ENCODE measurements at regions not wholly inside any gene's neighbourhood (a gene's known extent, or its start where the extent isn't known, plus 50 kb on each side); places are given as distances from the start of the nearest gene placed in this dataset.
"Not testable (repeated sequence)": the region's sequence is repeated elsewhere in the genome, so short reads cannot be mapped to it uniquely, and the experiment has no call there.

DNA sequence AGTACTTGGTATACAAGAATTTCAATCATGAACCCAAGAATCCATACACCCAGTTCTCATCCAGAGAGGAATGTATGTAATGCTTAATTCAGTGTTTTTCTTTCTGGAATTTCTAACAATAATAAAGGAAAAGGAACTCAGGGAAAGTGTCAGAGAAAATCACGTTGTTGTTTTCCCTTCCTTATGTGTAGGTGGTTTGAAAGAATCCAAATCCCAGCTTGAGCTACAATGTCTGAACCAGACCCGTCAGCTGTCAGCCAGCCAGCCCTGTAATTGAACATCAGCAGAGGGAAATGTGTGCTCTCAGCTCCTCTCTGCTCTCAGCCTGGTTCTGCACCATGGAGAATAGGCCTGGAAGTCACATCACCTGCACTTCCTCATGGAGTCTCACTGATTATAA lies 126.5 kb downstream of the TMEM30B start:
- no peak for ATAC-seq

- no peak for ATAC-seq
These were observed 127.1 kb downstream of the TMEM30B start for GRCh38 chr14:61153914-61154545.

DNA sequence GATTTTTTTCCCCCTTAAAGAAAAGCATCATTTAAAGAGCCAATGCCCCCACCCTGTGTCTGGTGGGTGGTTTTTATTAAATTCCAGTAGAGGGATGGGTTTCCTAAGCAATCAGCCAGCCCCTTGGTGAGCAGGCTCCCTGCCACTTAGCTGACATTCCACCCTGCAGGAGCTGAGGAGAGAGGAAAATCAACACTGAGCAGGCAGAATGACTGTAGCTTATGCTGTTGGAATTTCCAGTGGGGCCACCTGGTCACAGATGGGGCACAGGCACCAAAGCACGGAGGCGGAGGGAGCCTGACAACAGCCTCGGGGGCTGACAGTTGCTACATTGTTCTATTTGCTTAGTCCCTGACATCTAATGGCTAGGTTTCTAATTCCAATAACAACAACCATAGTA lies 127.7 kb downstream of the TMEM30B start:
- no peak for ATAC-seq

DNA sequence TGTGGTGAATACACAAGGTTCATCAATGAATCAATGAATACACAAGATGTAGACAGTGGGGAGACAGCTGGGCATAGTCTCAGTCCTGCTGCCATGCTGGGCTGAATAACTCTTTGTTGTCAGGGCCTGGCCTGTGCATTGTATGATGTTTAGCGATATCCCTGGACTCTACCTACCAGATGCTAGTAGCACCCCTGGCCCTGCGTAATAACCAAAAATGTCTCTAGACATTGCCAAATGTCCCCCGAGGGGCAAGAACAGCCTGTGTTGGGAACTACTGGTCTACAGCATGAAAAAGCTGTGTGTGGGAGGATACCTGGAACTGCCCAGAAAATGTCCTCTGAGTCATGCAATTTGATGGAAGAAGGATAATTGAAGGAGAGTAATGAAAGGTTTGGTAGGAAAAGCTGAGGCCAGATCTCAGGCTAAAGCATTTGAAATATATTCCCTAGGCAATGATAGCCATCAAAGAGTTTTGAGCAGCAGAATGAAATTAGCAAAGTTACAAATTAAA lies 128.2 kb downstream of the TMEM30B start:
- no peak for ATAC-seq

DNA sequence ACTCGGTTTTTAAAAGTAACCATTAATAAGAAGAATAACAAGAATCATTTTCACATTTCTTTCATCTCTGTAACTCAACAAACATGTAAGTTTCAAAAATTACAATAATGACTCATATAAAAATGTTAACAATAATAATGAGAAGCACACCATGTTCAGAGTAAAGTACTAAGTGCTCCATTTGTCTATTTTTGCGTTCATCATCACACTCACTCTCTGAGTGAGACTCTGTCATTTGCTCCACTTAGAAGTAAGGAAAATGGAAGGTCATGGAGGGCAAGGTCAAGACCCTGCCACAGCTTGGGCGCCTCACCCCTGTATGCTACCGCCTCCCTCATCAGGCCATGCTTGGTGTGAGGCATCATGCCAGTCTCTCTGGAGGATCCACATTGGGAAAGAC lies 129.9 kb downstream of the TMEM30B start:
- ATAC-seq, result no peak

DNA sequence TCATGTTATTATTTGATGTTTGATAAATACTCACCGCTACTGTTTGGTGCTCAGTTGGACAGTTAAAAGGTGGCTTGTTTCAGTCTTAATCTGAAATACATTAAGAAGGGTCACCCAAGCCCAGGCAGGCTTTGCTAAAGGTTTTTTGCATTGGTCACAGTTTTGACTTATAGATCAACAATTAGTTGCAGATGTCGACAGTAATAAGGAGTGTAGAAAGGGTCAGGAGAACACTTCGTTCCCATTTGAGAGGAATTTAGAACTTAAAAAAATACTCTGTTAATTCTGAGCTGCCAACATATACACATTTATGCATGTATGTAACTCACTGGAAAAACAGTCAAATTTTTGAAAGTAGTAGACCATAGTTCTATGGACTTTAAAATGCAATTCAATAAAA lies 130.3 kb downstream of the TMEM30B start:
- ATAC-seq, result no peak

GRCh38 chr14:61149896-61150295 lies 131.2 kb downstream of the TMEM30B start:
- ATAC-seq, result no peak

GRCh38 chr14:61148742-61149350 lies 132.3 kb downstream of the TMEM30B start:
- no peak for ATAC-seq

GRCh38 chr14:61147831-61148549 lies 133.1 kb downstream of the TMEM30B start:
- no peak for ATAC-seq

DNA sequence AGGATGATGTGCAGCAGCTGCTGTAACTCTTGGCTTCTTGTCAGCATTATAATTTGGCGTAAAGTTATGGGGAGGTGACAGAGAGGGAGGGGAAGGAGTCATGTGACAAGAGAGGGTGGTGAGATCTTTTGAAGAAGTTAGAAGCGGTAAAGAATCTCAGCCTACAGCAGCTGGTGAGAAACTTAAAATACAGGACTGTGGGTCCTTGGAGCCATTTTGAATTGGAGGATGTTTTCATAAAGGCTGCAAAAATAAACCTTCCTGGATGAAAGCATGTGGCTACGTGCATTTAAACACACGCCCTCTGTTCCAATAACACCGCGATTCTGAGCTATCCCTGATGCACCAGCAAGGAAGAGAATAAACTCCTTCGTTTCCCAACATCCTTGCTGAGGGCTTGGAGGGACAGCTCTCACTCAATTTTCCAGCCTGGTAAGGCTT lies 133.7 kb downstream of the TMEM30B start:
- no peak for ATAC-seq

DNA sequence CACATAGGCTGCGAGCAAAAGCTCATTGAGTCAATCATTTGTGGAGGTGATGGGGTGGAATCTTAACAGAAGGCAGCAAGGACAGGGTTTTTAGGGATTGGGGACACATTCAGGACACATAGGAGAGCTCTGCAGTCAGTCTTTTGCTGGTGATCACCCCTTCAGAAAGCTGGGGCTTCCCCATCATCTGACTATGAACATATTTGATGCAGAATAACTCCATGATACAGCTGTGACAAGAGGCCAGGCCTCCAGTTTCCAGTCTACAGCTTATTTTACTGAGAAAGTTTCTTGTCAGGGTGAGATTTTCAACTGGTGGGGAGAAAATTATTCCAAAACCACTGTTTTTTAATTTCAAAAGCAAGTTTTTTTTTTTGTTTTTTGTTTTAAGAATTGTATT lies 134.2 kb downstream of the TMEM30B start:
- ATAC-seq, result no peak

DNA sequence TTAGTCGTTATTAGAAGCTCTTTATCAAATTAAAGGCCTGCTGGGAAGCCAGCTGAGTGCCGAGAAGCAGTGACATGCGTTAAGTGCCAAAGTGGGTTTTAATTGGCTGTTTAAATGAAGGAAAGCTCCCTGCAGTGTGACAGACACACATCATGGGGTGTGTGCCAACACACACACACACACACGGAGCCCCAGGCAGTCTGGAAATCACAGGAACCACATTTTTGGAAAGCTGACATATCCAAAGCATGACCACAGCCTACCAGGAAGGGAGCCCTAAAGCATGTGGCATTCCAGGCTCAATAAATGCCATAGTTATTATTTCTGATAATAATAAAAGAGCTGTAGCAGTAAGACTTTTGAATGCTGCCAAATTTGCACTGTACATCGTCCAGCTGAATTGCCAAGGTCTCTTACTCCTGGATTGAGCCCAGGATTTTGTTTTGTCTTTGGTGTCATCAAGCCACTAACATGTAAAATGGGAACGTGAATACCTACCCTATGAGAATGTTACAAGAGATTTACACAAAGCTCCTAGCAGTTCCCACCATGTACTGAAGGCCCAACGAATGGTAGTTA lies 135.1 kb downstream of the TMEM30B start:
- ATAC-seq, result no peak

GRCh38 chr14:61145034-61145902 lies 135.9 kb downstream of the TMEM30B start:
- ATAC-seq, result no peak

GRCh38 chr14:61144117-61145033 lies 136.8 kb downstream of the TMEM30B start:
- not testable (repeated sequence) for ATAC-seq

GRCh38 chr14:61140872-61141271 lies 140.3 kb downstream of the TMEM30B start:
- no peak for ATAC-seq

DNA sequence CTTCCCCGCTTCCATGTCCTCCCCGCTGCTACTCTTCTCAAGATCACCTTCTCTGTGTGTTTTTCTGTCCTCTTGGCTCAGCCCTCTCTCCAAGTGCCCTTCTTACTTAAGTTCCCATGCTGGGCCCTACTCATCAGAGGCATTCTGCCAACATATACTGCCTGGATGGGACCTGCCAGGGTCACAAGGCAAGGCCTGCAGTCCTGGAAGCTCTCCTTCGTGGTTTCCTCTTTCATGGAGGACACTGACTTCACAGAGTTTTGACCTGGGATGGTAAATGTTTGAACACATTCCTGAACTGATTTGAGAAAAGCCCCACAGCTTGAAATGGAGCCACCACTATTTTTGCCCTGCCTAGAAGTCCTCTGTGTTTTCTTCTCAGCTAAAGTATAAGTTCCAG lies 140.9 kb downstream of the TMEM30B start:
- ATAC-seq, result no peak

DNA sequence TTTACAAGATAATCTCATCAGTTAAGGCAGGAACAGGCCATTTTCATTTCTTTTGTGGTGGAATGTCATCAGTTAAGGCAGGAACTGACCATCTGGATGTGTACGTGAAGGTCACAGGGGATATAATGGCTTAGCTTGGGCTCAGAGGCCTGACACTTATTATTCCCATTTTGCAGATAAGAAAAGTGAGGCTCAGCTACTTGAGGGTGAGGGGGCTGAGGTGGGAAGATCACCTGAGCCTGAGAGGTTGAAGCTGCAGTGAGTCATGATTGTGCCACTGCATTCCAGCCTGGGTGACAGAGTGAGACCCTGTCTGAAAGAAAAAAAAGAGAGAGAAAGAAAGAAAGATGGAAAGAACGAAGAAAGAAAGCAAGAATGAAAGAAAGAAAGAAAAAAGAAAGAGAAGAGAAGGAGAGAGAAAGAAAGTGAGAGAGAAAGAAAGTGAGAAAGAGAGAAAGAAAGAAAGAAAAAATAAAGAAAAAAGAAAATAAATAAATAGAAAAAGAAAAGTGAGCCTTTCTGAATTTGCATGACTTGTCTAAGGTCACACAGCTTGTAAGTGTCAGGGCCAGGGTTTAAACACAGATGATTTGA lies 142.0 kb downstream of the TMEM30B start:
- ATAC-seq, result no peak

GRCh38 chr14:61132894-61133293 lies 148.2 kb downstream of the TMEM30B start:
- no peak for ATAC-seq

DNA sequence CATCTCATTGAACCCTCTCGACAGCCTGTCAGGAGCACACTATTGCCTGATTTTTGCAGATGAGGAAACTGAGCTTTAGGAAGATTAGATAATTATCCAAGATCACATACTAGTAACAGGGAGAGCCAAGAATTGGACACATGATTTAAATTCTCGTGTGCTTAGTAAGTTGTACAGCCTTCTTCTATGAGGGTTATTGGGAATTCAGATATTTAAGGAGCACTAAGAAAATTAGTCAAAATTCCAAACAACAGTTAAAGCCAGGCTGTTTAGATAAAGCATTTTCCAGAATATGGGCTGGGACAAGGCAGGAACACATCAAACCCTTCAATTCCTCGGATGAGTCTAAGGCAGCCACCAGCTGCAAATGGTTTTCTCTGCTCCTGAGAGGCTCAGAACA lies 148.8 kb downstream of the TMEM30B start:
- no peak for ATAC-seq

DNA sequence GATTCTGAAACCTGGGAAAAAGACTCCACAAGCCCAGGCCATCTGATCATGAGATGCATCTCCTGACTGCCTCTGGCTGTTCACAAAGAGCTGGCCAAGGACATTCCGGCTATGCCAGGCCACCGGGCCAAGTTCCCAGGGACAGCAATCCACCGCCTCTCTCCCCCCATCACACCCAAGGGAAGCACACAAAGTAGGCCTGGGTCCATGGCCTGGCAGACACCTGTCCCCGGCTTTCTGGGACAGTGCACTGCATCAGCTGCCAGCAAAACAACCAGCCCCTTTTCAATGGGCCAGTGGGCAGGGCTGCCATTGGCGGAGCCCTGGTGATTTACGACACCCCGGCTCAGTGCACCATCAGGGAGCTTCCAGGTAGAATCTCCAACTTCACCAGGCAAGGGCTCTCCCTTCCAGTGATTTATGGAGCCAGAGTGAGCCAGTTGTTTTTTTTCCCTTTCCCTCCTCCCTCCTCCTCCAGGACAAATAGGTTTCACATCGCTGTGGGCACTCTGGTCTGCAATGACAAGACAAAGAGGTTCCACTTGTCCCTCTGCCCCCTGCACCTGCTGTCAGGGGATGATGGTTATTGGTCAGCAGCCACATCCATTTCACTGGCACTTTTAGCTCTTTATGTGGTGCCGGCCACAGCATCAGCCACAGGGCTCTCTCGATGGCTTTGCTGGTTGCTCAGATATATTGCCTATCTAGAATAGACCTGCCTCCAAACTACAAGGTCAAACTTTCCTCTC lies 149.6 kb downstream of the SLC38A6 start:
- no peak for ATAC-seq

Data from activated CD4-positive, CD25-positive, alpha-beta regulatory T cell treated with anti-CD3 and anti-CD28 coated beads, Interleukin-2, amount 50 U/mL, for 24 hours (primary cell).